OCI-LY1 (cell line): ENCODE measurements at regions not wholly inside any gene's neighbourhood (a gene's known extent, or its start where the extent isn't known, plus 50 kb on each side); places are given as distances from the start of the nearest gene placed in this dataset.

ENCODE experiments used
- H2AFZ ChIP-seq: fragments of 200-600 bp; sonication (generic), shearing (Covaris generic); 2 replicates; pipeline ENCODE4 v1.6.0; 2014; ENCODE audit warnings: antibody characterized with exemption, mild to moderate bottlenecking, low read length
- H3F3A ChIP-seq: fragments of 200-600 bp; sonication (generic), shearing (Covaris generic); 2 replicates; pipeline ENCODE4 v1.6.0; 2014; ENCODE audit warnings: mild to moderate bottlenecking, antibody characterized with exemption, low read length, moderate library complexity; ENCODE audit not compliant: insufficient read depth
- H3K27ac ChIP-seq: fragments of 200-600 bp; sonication (generic); 2 replicates; pipeline ENCODE4 v1.5.1; 2014; ENCODE audit warnings: low read length, mixed run types, mild to moderate bottlenecking, low read depth; ENCODE audit not compliant: poor library complexity, severe bottlenecking
- H3K27me3 ChIP-seq: fragments of 200-600 bp; sonication (generic); 2 replicates; pipeline ENCODE4 v1.6.0; 2014; ENCODE audit warnings: antibody characterized with exemption, mild to moderate bottlenecking, low read length, moderate library complexity; ENCODE audit not compliant: insufficient read depth
- H3K36me3 ChIP-seq: fragments of 200-600 bp; sonication (generic); 2 replicates; pipeline ENCODE4 v1.6.1; 2014; ENCODE audit warnings: mild to moderate bottlenecking, antibody characterized with exemption, low read length, moderate library complexity, mixed read lengths; ENCODE audit not compliant: insufficient read depth
- H3K4me1 ChIP-seq: fragments of 200-600 bp; sonication (generic); 2 replicates; pipeline ENCODE4 v1.5.1; 2014; ENCODE audit warnings: mild to moderate bottlenecking, low read length, moderate library complexity; ENCODE audit not compliant: insufficient read depth, severe bottlenecking
- H3K4me2 ChIP-seq: fragments of 200-600 bp; sonication (generic), shearing (Covaris generic); 2 replicates; pipeline ENCODE4 v1.6.1; 2014; ENCODE audit warnings: low read length
- H3K4me3 ChIP-seq: fragments of 200-600 bp; sonication (generic); 2 replicates; pipeline ENCODE4 v1.5.1; 2014; ENCODE audit warnings: low read length, low read depth, mild to moderate bottlenecking, mixed read lengths; ENCODE audit not compliant: poor library complexity, severe bottlenecking
- H3K79me2 ChIP-seq: fragments of 200-600 bp; shearing (Covaris generic); 2 replicates; pipeline ENCODE4 v1.6.1; 2016; ENCODE audit warnings: mixed run types, low read length, mixed read lengths; ENCODE audit not compliant: insufficient read depth
- H3K9ac ChIP-seq: fragments of 200-600 bp; sonication (generic), shearing (Covaris generic); 2 replicates; pipeline ENCODE4 v1.6.1; 2014; ENCODE audit warnings: mild to moderate bottlenecking, low read length, mixed read lengths
- H3K9me2 ChIP-seq: fragments of 200-600 bp; sonication (generic), shearing (Covaris generic); 2 replicates; pipeline ENCODE4 v1.6.1; 2014; ENCODE audit warnings: low read depth, mild to moderate bottlenecking, low read length, mixed read lengths
- H3K9me3 ChIP-seq: fragments of 200-600 bp; shearing (Covaris generic); 2 replicates; pipeline ENCODE4 v1.6.1; 2014; ENCODE audit warnings: low read length, mixed read lengths
- H4K20me1 ChIP-seq: fragments of 200-600 bp; sonication (generic), shearing (Covaris generic); 2 replicates; pipeline ENCODE4 v1.6.0; 2016; ENCODE audit warnings: mild to moderate bottlenecking, low read length; ENCODE audit not compliant: insufficient read depth
- CTCF ChIP-seq: fragments of 200-600 bp; sonication (generic), shearing (Covaris generic); IDR thresholded peaks from 2 replicates; pipeline ENCODE4 v1.5.1; 2017; ENCODE audit warnings: mild to moderate bottlenecking, antibody characterized with exemption, low read length, moderate library complexity, mixed read lengths
- EZH2 ChIP-seq: fragments of 200-600 bp; sonication (generic), shearing (Covaris generic); IDR thresholded peaks from 2 replicates; pipeline ENCODE4 v1.8.0; 2017; ENCODE audit warnings: borderline replicate concordance, mixed run types, mild to moderate bottlenecking, antibody characterized with exemption, low read length, moderate library complexity, mixed read lengths

- no peak overlapping the region for H3K27ac ChIP-seq
- H4K20me1 ChIP-seq = no peaks in the 10 kb centered on the region
- H3K9me2 ChIP-seq = no peaks in the 10 kb centered on the region
- H3K36me3 ChIP-seq = no peaks in the 10 kb centered on the region
- H3K9ac ChIP-seq = no peak overlapping the region
- H3F3A ChIP-seq = no peaks in the 10 kb centered on the region
- H3K27me3 ChIP-seq = no peaks in the 10 kb centered on the region; the same call in 1 of the 2 replicates
- H3K4me2 ChIP-seq = no peak overlapping the region
- H3K9me3 ChIP-seq = 0 out of 2 replicates have a peak, but pooled peaks cover 5% of the 10 kb centered on the region
- H3K4me3 ChIP-seq = no peak overlapping the region
- no peaks in the 10 kb centered on the region for H3K79me2 ChIP-seq
- H2AFZ ChIP-seq = no peak overlapping the region
- H3K4me1 ChIP-seq = no peaks in the 10 kb centered on the region
- no peak for TF ChIP-seq CTCF
- TF ChIP-seq EZH2 = no peak
Measured at GRCh38 chr6:15796844-15797243, 134.0 kb upstream of the DTNBP1 start.

GRCh38 chr6:15796130-15796771 lies 133.4 kb upstream of the DTNBP1 start:
- no peaks in the 10 kb centered on the region for H3K9me2 ChIP-seq
- TF ChIP-seq CTCF (no peak), EZH2 (no peak)

GRCh38 chr6:15793826-15794225 lies 131.0 kb upstream of the DTNBP1 start:
- Histone ChIP-seq H3K4me1 (no peaks in the 10 kb centered on the region), H3K9ac (no peak overlapping the region), H3K27me3 (no peaks in the 10 kb centered on the region; the same call in 1 of the 2 replicates), H3K4me2 (no peak overlapping the region), H2AFZ (no peak overlapping the region), H3F3A (no peaks in the 10 kb centered on the region), H3K36me3 (no peaks in the 10 kb centered on the region), H3K4me3 (no peak overlapping the region), H3K9me2 (no peaks in the 10 kb centered on the region), H3K27ac (no peak overlapping the region), H3K79me2 (no peaks in the 10 kb centered on the region), H3K9me3 (0 out of 2 replicates have a peak, but pooled peaks cover 5% of the 10 kb centered on the region), H4K20me1 (no peaks in the 10 kb centered on the region)
- TF ChIP-seq CTCF = no peak
- TF ChIP-seq EZH2 = no peak

More at GRCh38 chr6:15796130-15796771, 133.4 kb upstream of the DTNBP1 start:
- Histone ChIP-seq H3F3A (no peaks in the 10 kb centered on the region), H3K9ac (no peak overlapping the region), H3K4me1 (no peaks in the 10 kb centered on the region), H3K4me2 (no peak overlapping the region), H2AFZ (no peak overlapping the region), H4K20me1 (no peaks in the 10 kb centered on the region), H3K27ac (no peak overlapping the region), H3K36me3 (no peaks in the 10 kb centered on the region), H3K79me2 (no peaks in the 10 kb centered on the region), H3K4me3 (no peak overlapping the region), H3K9me3 (0 out of 2 replicates have a peak, but pooled peaks cover 5% of the 10 kb centered on the region), H3K27me3 (no peaks in the 10 kb centered on the region; the same call in 1 of the 2 replicates)
